ENCODE measurements at regions not wholly inside any gene's neighbourhood (a gene's known extent, or its start where the extent isn't known, plus 50 kb on each side); places are given as distances from the start of the nearest gene placed in this dataset.
"Not testable (repeated sequence)": the region's sequence is repeated elsewhere in the genome, so short reads cannot be mapped to it uniquely, and the experiment has no call there.

DNA sequence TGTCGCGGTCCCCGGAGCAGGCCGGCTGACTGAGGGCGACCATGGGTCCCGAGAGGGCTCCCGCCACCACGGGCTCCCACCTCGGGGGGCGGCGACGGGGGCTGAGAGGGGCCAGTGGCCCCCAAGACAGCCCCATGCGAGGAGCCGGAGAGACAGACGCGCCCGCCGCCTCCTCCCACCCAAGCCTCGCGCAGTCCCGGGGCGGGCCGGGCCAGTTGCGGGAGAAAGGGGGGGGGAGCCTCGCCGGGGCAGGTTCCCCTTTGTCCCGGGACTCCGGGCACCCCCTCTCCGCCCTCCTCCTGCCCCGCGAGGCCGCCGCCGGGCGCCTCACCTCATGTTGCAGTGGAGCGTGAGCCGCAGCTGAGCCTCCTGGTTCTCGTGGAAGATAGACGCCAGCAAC lies 60.8 kb downstream of the GOLGA8K start:
- TF ChIP-seq, protein P1, sequence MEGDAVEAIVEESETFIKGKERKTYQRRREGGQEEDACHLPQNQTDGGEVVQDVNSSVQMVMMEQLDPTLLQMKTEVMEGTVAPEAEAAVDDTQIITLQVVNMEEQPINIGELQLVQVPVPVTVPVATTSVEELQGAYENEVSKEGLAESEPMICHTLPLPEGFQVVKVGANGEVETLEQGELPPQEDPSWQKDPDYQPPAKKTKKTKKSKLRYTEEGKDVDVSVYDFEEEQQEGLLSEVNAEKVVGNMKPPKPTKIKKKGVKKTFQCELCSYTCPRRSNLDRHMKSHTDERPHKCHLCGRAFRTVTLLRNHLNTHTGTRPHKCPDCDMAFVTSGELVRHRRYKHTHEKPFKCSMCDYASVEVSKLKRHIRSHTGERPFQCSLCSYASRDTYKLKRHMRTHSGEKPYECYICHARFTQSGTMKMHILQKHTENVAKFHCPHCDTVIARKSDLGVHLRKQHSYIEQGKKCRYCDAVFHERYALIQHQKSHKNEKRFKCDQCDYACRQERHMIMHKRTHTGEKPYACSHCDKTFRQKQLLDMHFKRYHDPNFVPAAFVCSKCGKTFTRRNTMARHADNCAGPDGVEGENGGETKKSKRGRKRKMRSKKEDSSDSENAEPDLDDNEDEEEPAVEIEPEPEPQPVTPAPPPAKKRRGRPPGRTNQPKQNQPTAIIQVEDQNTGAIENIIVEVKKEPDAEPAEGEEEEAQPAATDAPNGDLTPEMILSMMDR (IDR thresholded peaks at IDR 0.05) = not testable (repeated sequence)
- not testable (repeated sequence) for TF ChIP-seq POLR2A (IDR thresholded peaks at IDR 0.05)

All from body of pancreas (tissue), 4 donors.